ENCODE measurements at regions not wholly inside any gene's neighbourhood (a gene's known extent, or its start where the extent isn't known, plus 50 kb on each side); places are given as distances from the start of the nearest gene placed in this dataset.

- Histone ChIP-seq H3K36me3 (replicated peaks in 1 of 2; ENCODE audit: control extremely low read depth in 1 of 2, control insufficient read depth in 1 of 2, extremely low read depth in 1 of 2, insufficient read depth in 2 of 2, low read length in 1 of 2) (no peaks in the 10 kb centered on the region), H3K4me3 (ENCODE audit: control extremely low read depth in 1 of 5, extremely low read depth in 1 of 5, insufficient read depth in 1 of 5, low read depth in 2 of 5, low read length in 4 of 5) (no peak overlapping the region), H3K4me1 (ENCODE audit: control insufficient read depth in 2 of 2, insufficient read depth in 2 of 2, low read length in 2 of 2) (no peaks in the 10 kb centered on the region), H3K4me2 (replicated peaks; ENCODE audit: low read depth, low read length, poor library complexity, severe bottlenecking) (no peak overlapping the region), H2AFZ (ENCODE audit: insufficient read depth, low read depth, low read length, poor library complexity, severe bottlenecking) (no peak overlapping the region), H3K9me3 (ENCODE audit: control extremely low read depth in 1 of 3, control insufficient read depth in 2 of 3, insufficient read depth in 1 of 3, low read length in 2 of 3) (no peaks in the 10 kb centered on the region), H4K20me1 (ENCODE audit: control insufficient read depth, insufficient read depth, low read length, poor library complexity, severe bottlenecking) (no peaks in the 10 kb centered on the region), H3K9ac (ENCODE audit: low read length) (no peak overlapping the region), H3K79me2 (ENCODE audit: control insufficient read depth, insufficient read depth, low read length) (no peaks in the 10 kb centered on the region), H3K27ac (ENCODE audit: low read length in 2 of 2) (no peak overlapping the region), H3K27me3 (replicated peaks in 1 of 4; ENCODE audit: control extremely low read depth in 1 of 4, control insufficient read depth in 3 of 4, insufficient read depth in 4 of 4, low read length in 3 of 4) (no peaks in the 10 kb centered on the region)
- Mint-ChIP-seq H3K9me3 (ENCODE audit: insufficient read depth) (no peaks in the 10 kb centered on the region), H3K4me3 (no peak overlapping the region), H3K27ac (no peak overlapping the region), H3K4me1 (no peaks in the 10 kb centered on the region), H3K27me3 (no peaks in the 10 kb centered on the region)
- ChIA-PET POLR2A (no interaction called here), CTCF (no interaction called here)
- ATAC-seq (ENCODE audit: low read depth) (no peak), DNase-seq (no peak)
- TF ChIP-seq CTCF (IDR thresholded peaks at IDR 0.05) (no peak), EZH2 (IDR thresholded peaks at IDR 0.05; ENCODE audit: borderline replicate concordance, insufficient read depth, low read depth, low read length, poor library complexity, severe bottlenecking) (no peak)
- WGBS (ENCODE audit: insufficient coverage): 42% methylated on average over 2 of the region's 3 CpGs
- intact Hi-C loops (cut with micrococcal nuclease): no loop called here
These were observed 813.7 kb downstream of the MAT2B start for GRCh38 chr5:164319161-164319560.

GRCh38 chr5:164324239-164324638, 818.8 kb downstream of the MAT2B start:
- no CpG with 5 or more reads among the region's 2 CpGs for WGBS (ENCODE audit: insufficient coverage)

More at GRCh38 chr5:164324239-164324638, 818.8 kb downstream of the MAT2B start:
- no peaks in the 10 kb centered on the region for H3K36me3 ChIP-seq (replicated peaks in 1 of 2; ENCODE audit: control extremely low read depth in 1 of 2, control insufficient read depth in 1 of 2, extremely low read depth in 1 of 2, insufficient read depth in 2 of 2, low read length in 1 of 2)
- H3K27me3 ChIP-seq (replicated peaks in 1 of 4; ENCODE audit: control extremely low read depth in 1 of 4, control insufficient read depth in 3 of 4, insufficient read depth in 4 of 4, low read length in 3 of 4): no peaks in the 10 kb centered on the region
- Mint-ChIP-seq H3K9me3 (ENCODE audit: insufficient read depth) (peaks cover 6% of the 10 kb centered on the region), H3K4me3 (no peak overlapping the region), H3K27ac (no peak overlapping the region), H3K27me3 (no peaks in the 10 kb centered on the region), H3K4me1 (no peaks in the 10 kb centered on the region)
- H2AFZ ChIP-seq (ENCODE audit: insufficient read depth, low read depth, low read length, poor library complexity, severe bottlenecking): no peak overlapping the region
- intact Hi-C loops (cut with micrococcal nuclease): no loop called here
- no peak overlapping the region for H3K9ac ChIP-seq (ENCODE audit: low read length)
- no peaks in the 10 kb centered on the region for H4K20me1 ChIP-seq (ENCODE audit: control insufficient read depth, insufficient read depth, low read length, poor library complexity, severe bottlenecking)
- no peaks in the 10 kb centered on the region for H3K79me2 ChIP-seq (ENCODE audit: control insufficient read depth, insufficient read depth, low read length)
- ATAC-seq (ENCODE audit: low read depth): no peak
- CTCF ChIA-PET: no interaction called here
- H3K4me1 ChIP-seq (ENCODE audit: control insufficient read depth in 2 of 2, insufficient read depth in 2 of 2, low read length in 2 of 2): no peaks in the 10 kb centered on the region
- H3K27ac ChIP-seq (ENCODE audit: low read length in 2 of 2): no peak overlapping the region
- DNase-seq: no peak
- H3K4me2 ChIP-seq (replicated peaks; ENCODE audit: low read depth, low read length, poor library complexity, severe bottlenecking): no peak overlapping the region
- POLR2A ChIA-PET: no interaction called here
- H3K9me3 ChIP-seq (ENCODE audit: control extremely low read depth in 1 of 3, control insufficient read depth in 2 of 3, insufficient read depth in 1 of 3, low read length in 2 of 3): peaks cover 0 to 6% (median 3%) of the 10 kb centered on the region in 3 donors
- TF ChIP-seq CTCF (IDR thresholded peaks at IDR 0.05) (no peak), EZH2 (IDR thresholded peaks at IDR 0.05; ENCODE audit: borderline replicate concordance, insufficient read depth, low read depth, low read length, poor library complexity, severe bottlenecking) (no peak)
- no peak overlapping the region for H3K4me3 ChIP-seq (ENCODE audit: control extremely low read depth in 1 of 5, extremely low read depth in 1 of 5, insufficient read depth in 1 of 5, low read depth in 2 of 5, low read length in 4 of 5)
